Neural cell (in vitro differentiated cells): ENCODE measurements at regions not wholly inside any gene's neighbourhood (a gene's known extent, or its start where the extent isn't known, plus 50 kb on each side); places are given as distances from the start of the nearest gene placed in this dataset.

Experiments
- H2AFZ ChIP-seq: fragments of 200-600, 300-800 bp; sonication (generic), shearing (Covaris generic); 2 replicates; pipeline ENCODE4 v1.6.0; 2014; ENCODE audit warnings: low read depth, mild to moderate bottlenecking, antibody characterized with exemption, low read length, moderate library complexity
- H3F3A ChIP-seq: fragments of 200-600 bp; shearing (Covaris generic); 2 replicates; pipeline ENCODE4 v1.6.1; 2016; ENCODE audit warnings: mild to moderate bottlenecking, moderate library complexity, mixed read lengths, antibody characterized with exemption, low read length; ENCODE audit not compliant: insufficient read depth, poor library complexity, severe bottlenecking
- H3K27ac ChIP-seq: fragments of 200-600, 300-800 bp; sonication (generic), shearing (Covaris generic); 2 replicates; pipeline ENCODE4 v1.5.1; 2014; ENCODE audit warnings: mild to moderate bottlenecking, low read length, moderate library complexity
- H3K27me3 ChIP-seq: fragments of 300-800, 200-600 bp; sonication (generic), shearing (Covaris generic); 2 replicates; pipeline ENCODE4 v1.6.0; 2014; ENCODE audit warnings: mild to moderate bottlenecking, low read depth, low read length, moderate library complexity; ENCODE audit not compliant: insufficient read depth
- H3K36me3 ChIP-seq: fragments of 300-800, 200-600 bp; sonication (generic), shearing (Covaris generic); 2 replicates; pipeline ENCODE4 v1.5.1; 2014; ENCODE audit warnings: mild to moderate bottlenecking, antibody characterized with exemption, low read length, moderate library complexity; ENCODE audit not compliant: insufficient read depth
- H3K4me2 ChIP-seq: fragments of 300-800, 200-600 bp; sonication (generic), shearing (Covaris generic); 2 replicates; pipeline ENCODE4 v1.6.0; 2014; ENCODE audit warnings: mild to moderate bottlenecking, low read length
- H3K4me3 ChIP-seq: fragments of 300-800, 200-600 bp; sonication (generic), shearing (Covaris generic); 2 replicates; pipeline ENCODE4 v1.5.1; 2014; ENCODE audit warnings: mild to moderate bottlenecking, low read length, moderate library complexity
- H3K79me2 ChIP-seq: fragments of 200-600 bp; shearing (Covaris generic); replicated peaks from 2 replicates; pipeline ENCODE4 v1.6.0; 2014; ENCODE audit warnings: mild to moderate bottlenecking, low read length, moderate library complexity; ENCODE audit not compliant: insufficient read depth
- H3K9ac ChIP-seq: fragments of 300-800, 200-600 bp; sonication (generic), shearing (Covaris generic); 2 replicates; pipeline ENCODE4 v1.6.1; 2016; ENCODE audit warnings: mild to moderate bottlenecking, low read length, mixed read lengths
- H3K9me2 ChIP-seq: fragments of 200-600 bp; shearing (Covaris generic); 2 replicates; pipeline ENCODE4 v1.6.1; 2016; ENCODE audit warnings: mild to moderate bottlenecking, low read length, mixed read lengths; ENCODE audit not compliant: insufficient read depth
- H3K9me3 ChIP-seq: fragments of 200-600, 300-800 bp; sonication (generic), shearing (Covaris generic); 2 replicates; pipeline ENCODE4 v1.6.1; 2016; ENCODE audit warnings: mild to moderate bottlenecking, mixed run types, low read length, moderate library complexity, mixed read lengths
- H4K20me1 ChIP-seq: fragments of 200-600 bp; shearing (Covaris generic); 2 replicates; pipeline ENCODE4 v1.6.1; 2016; ENCODE audit warnings: mild to moderate bottlenecking, mixed run types; ENCODE audit not compliant: insufficient read depth
- CTCF ChIP-seq: fragments of 450-650 bp; IDR thresholded peaks from 2 replicates; pipeline ENCODE4 v1.5.1; 2014; ENCODE audit warnings: antibody characterized with exemption, mild to moderate bottlenecking, moderate library complexity; ENCODE audit not compliant: poor library complexity, severe bottlenecking
- EP300 ChIP-seq: fragments of 450-650 bp; conservative IDR thresholded peaks from 2 replicates; pipeline ENCODE4 v1.6.1; 2014; ENCODE audit warnings: antibody characterized with exemption, mild to moderate bottlenecking, moderate library complexity; ENCODE audit not compliant: poor library complexity, severe bottlenecking
- EZH2 ChIP-seq: fragments of 200-600, 300-800 bp; shearing (Covaris generic), sonication (generic); IDR thresholded peaks from 2 replicates; pipeline ENCODE4 v1.6.1; 2014; ENCODE audit warnings: antibody characterized with exemption, low read length, borderline replicate concordance, mild to moderate bottlenecking; ENCODE audit not compliant: insufficient read depth, poor library complexity, severe bottlenecking
- MXI1 ChIP-seq: fragments of 450-650 bp; conservative IDR thresholded peaks from 2 replicates; pipeline ENCODE4 v1.6.1; 2014; ENCODE audit warnings: antibody characterized with exemption, mild to moderate bottlenecking; ENCODE audit not compliant: poor library complexity, severe bottlenecking
- POLR2AphosphoS5 ChIP-seq: IDR thresholded peaks from 2 replicates; pipeline ENCODE4 v1.6.1; 2012
- RAD21 ChIP-seq: fragments of 450-650 bp; conservative IDR thresholded peaks from 2 replicates; pipeline ENCODE4 v1.6.1; 2014; ENCODE audit warnings: antibody characterized with exemption, mild to moderate bottlenecking, moderate library complexity
- REST ChIP-seq: IDR thresholded peaks from 2 replicates; pipeline ENCODE4 v1.6.1; 2012; ENCODE audit warnings: borderline replicate concordance
- SMC3 ChIP-seq: fragments of 450-650 bp; conservative IDR thresholded peaks from 2 replicates; pipeline ENCODE4 v1.6.1; 2014; ENCODE audit warnings: antibody characterized with exemption, mild to moderate bottlenecking, moderate library complexity; ENCODE audit not compliant: poor library complexity
- TAF1 ChIP-seq: IDR thresholded peaks from 2 replicates; pipeline ENCODE4 v1.6.1; 2012; ENCODE audit warnings: low read depth

- Histone ChIP-seq H3K9ac (no peak overlapping the region), H3K27me3 (no peaks in the 10 kb centered on the region), H3K9me2 (no peaks in the 10 kb centered on the region), H3K9me3 (no peaks in the 10 kb centered on the region), H3K4me3 (no peak overlapping the region), H4K20me1 (no peaks in the 10 kb centered on the region), H3K4me2 (no peak overlapping the region), H3K27ac (no peak overlapping the region), H3F3A (no peaks in the 10 kb centered on the region), H3K79me2 (no peaks in the 10 kb centered on the region), H3K36me3 (no peaks in the 10 kb centered on the region), H2AFZ (no peak overlapping the region)
- TF ChIP-seq CTCF (no peak), RAD21 (no peak), MXI1 (no peak), EZH2 (no peak), POLR2AphosphoS5 (no peak), REST (no peak), EP300 (no peak), SMC3 (no peak), TAF1 (no peak)
Measured at GRCh38 chr6:95117236-95117635, 460.1 kb upstream of the MANEA start.

- H3K9me3 ChIP-seq = no peaks in the 10 kb centered on the region
- H3K27me3 ChIP-seq = no peaks in the 10 kb centered on the region
- no peaks in the 10 kb centered on the region for H3K79me2 ChIP-seq
- no peaks in the 10 kb centered on the region for H3F3A ChIP-seq
- no peaks in the 10 kb centered on the region for H3K9me2 ChIP-seq
- no peak overlapping the region for H3K4me3 ChIP-seq
- TF ChIP-seq CTCF = no peak
- TF ChIP-seq EZH2 = no peak
- no peak for TF ChIP-seq RAD21
- TF ChIP-seq REST = no peak
- no peak for TF ChIP-seq TAF1
- TF ChIP-seq POLR2AphosphoS5 = no peak
- TF ChIP-seq MXI1 = no peak
- no peak for TF ChIP-seq EP300
- no peak for TF ChIP-seq SMC3
- H3K36me3 ChIP-seq = no peaks in the 10 kb centered on the region
- no peak overlapping the region for H2AFZ ChIP-seq
- no peaks in the 10 kb centered on the region for H4K20me1 ChIP-seq
- no peak overlapping the region for H3K27ac ChIP-seq
- H3K9ac ChIP-seq = no peak overlapping the region
- no peak overlapping the region for H3K4me2 ChIP-seq
Measured at GRCh38 chr6:95119927-95120326, 457.4 kb upstream of the MANEA start.
